ENCODE measurements at regions not wholly inside any gene's neighbourhood (a gene's known extent, or its start where the extent isn't known, plus 50 kb on each side); places are given as distances from the start of the nearest gene placed in this dataset.

GRCh38 chr7:45971171-45971570, 50.1 kb upstream of the IGFBP3 start:
- intact Hi-C loops (cut with micrococcal nuclease) = no loop called here
- H3K36me3 Mint-ChIP-seq (ENCODE audit: low read depth) = no peaks in the 10 kb centered on the region
- H3K27me3 Mint-ChIP-seq = no peaks in the 10 kb centered on the region
- no peaks in the 10 kb centered on the region for H3K9me3 Mint-ChIP-seq
- TF ChIP-seq CTCF (IDR thresholded peaks at IDR 0.05) = no peak
- H3K27ac Mint-ChIP-seq = no peak overlapping the region
- ATAC-seq (no peak), DNase-seq (no peak)
- H3K4me3 Mint-ChIP-seq = no peak overlapping the region
- H3K4me1 Mint-ChIP-seq (ENCODE audit: low read depth) = no peaks in the 10 kb centered on the region
- ChIA-PET POLR2A (no interaction called here), CTCF (no interaction called here)
